Activated CD8-positive, alpha-beta T cell treated with anti-CD3 and anti-CD28 coated beads for 36 hours (primary cell): ENCODE measurements at regions not wholly inside any gene's neighbourhood (a gene's known extent, or its start where the extent isn't known, plus 50 kb on each side); places are given as distances from the start of the nearest gene placed in this dataset.

Experiments
- ATAC-seq: fragments of 200-7000 bp; cut with Tn5 transposase; one replicate; pipeline ENCODE4 v1.10.0; 2021; ENCODE audit warnings: mild to moderate bottlenecking, moderate library complexity
- CTCF ChIA-PET: fragments of 350-600 bp; sonication (Branson Sonifier 250); formaldehyde crosslinking; loops from one replicate; lab custom pipeline; 2021; ENCODE audit warnings: antibody characterized with exemption; lab: Charles Lee
- POLR2A ChIA-PET: fragments of 350-600 bp; sonication (Branson Sonifier 250); formaldehyde crosslinking; loops from one replicate; lab custom pipeline; 2021; ENCODE audit warnings: antibody characterized with exemption; lab: Charles Lee
- DNase-seq: peaks from one replicate; pipeline ENCODE4 v3.0.0-alpha.2; 2020
- H3K27ac Mint-ChIP-seq: one replicate; pipeline ENCODE4 v1.8.0; 2021; ENCODE audit warnings: mild to moderate bottlenecking, mixed read lengths
- H3K27me3 Mint-ChIP-seq: one replicate; pipeline ENCODE4 v1.8.0; 2021; ENCODE audit warnings: mixed read lengths
- H3K36me3 Mint-ChIP-seq: one replicate; pipeline ENCODE4 v1.8.0; 2021; ENCODE audit warnings: low read depth, mixed read lengths
- H3K4me1 Mint-ChIP-seq: one replicate; pipeline ENCODE4 v1.8.0; 2021; ENCODE audit warnings: low read depth, mixed read lengths
- H3K4me3 Mint-ChIP-seq: one replicate; pipeline ENCODE4 v1.8.0; 2021; ENCODE audit warnings: mild to moderate bottlenecking, moderate library complexity, mixed read lengths
- H3K9me3 Mint-ChIP-seq: one replicate; pipeline ENCODE4 v1.8.0; 2021; ENCODE audit warnings: mixed read lengths
- intact Hi-C: fragments of 100-400 bp; cut with micrococcal nuclease; formaldehyde crosslinking; loops from one replicate; pipeline ENCODE4 v1.10.0; 2022
- TF ChIP-seq, protein P1 (sequence below): fragments of 200-600 bp; IDR thresholded peaks from one replicate; pipeline ENCODE4 v1.8.0; 2022; ENCODE audit warnings: antibody characterized with exemption, mild to moderate bottlenecking

DNA sequence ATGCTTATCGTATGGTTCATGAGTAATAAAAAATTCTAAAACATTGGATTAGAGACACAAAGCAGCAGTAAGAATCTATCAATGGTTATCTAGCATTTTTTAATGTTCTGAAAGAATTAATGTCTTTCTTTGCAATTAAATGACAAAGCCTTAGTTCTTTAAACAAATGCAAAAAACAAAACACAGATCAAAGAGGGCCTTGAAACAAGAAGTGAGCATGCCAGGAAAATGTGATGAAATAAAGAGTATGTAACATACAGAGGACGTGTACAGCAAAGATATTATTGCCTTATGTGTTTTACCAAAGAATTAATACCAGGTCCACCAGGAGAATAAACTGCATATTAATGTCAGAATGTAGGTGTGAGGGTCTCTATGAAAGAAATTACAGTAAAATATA, 812.3 kb upstream of the GRAMD2B start:
- ATAC-seq (no peak), DNase-seq (no peak)
- no peaks in the 10 kb centered on the region for H3K36me3 Mint-ChIP-seq
- POLR2A ChIA-PET: no interaction called here
- H3K4me1 Mint-ChIP-seq: no peaks in the 10 kb centered on the region
- intact Hi-C loops: no loop called here
- CTCF ChIA-PET: no interaction called here
- H3K27ac Mint-ChIP-seq: no peak overlapping the region
- H3K27me3 Mint-ChIP-seq: no peaks in the 10 kb centered on the region
- no peak overlapping the region for H3K4me3 Mint-ChIP-seq
- H3K9me3 Mint-ChIP-seq: peaks cover 10% of the 10 kb centered on the region
- TF ChIP-seq, protein P1, sequence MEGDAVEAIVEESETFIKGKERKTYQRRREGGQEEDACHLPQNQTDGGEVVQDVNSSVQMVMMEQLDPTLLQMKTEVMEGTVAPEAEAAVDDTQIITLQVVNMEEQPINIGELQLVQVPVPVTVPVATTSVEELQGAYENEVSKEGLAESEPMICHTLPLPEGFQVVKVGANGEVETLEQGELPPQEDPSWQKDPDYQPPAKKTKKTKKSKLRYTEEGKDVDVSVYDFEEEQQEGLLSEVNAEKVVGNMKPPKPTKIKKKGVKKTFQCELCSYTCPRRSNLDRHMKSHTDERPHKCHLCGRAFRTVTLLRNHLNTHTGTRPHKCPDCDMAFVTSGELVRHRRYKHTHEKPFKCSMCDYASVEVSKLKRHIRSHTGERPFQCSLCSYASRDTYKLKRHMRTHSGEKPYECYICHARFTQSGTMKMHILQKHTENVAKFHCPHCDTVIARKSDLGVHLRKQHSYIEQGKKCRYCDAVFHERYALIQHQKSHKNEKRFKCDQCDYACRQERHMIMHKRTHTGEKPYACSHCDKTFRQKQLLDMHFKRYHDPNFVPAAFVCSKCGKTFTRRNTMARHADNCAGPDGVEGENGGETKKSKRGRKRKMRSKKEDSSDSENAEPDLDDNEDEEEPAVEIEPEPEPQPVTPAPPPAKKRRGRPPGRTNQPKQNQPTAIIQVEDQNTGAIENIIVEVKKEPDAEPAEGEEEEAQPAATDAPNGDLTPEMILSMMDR: no peak

- H3K27me3 Mint-ChIP-seq: no peaks in the 10 kb centered on the region
- H3K4me1 Mint-ChIP-seq: no peaks in the 10 kb centered on the region
- CTCF ChIA-PET: no interaction called here
- ATAC-seq (no peak), DNase-seq (no peak)
- peaks cover 9% of the 10 kb centered on the region for H3K9me3 Mint-ChIP-seq
- no peak overlapping the region for H3K27ac Mint-ChIP-seq
- POLR2A ChIA-PET: no interaction called here
- no peak overlapping the region for H3K4me3 Mint-ChIP-seq
- TF ChIP-seq, protein P1: no peak
- H3K36me3 Mint-ChIP-seq: no peaks in the 10 kb centered on the region
- intact Hi-C loops: no loop called here
Observed at GRCh38 chr5:125611541-125611940, 811.7 kb upstream of the GRAMD2B start.

DNA sequence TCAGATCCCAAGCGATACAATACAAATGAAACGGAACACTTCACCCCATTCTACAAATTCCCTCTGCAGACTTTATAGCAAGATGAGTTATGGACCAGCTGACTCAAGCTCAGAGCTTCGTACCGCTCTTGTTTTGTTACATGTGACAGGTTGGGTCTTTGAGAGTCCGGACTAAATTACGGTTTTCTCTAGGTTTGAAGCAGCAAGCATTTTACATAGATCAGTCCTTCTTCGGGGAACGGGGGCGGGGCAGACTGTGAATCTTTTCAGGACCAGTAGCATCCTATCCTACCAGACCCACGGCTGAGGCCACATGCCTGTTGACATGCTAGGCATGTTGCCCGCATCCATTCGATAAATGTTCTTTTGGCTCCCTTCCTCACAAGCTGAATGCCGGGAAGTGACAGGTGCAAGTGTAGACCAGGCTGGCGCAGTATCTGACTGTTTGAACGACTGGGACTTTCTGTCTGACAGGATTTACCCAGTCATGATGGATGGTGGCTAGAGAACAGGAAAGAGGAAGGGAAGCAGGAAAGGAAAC, 811.0 kb upstream of the GRAMD2B start:
- intact Hi-C loops: no loop called here
- H3K4me1 Mint-ChIP-seq: no peaks in the 10 kb centered on the region
- no peak for DNase-seq
- CTCF ChIA-PET: no interaction called here
- POLR2A ChIA-PET: no interaction called here
- H3K27me3 Mint-ChIP-seq: no peaks in the 10 kb centered on the region
- H3K27ac Mint-ChIP-seq: no peak overlapping the region
- H3K36me3 Mint-ChIP-seq: no peaks in the 10 kb centered on the region
- no peak overlapping the region for H3K4me3 Mint-ChIP-seq
- TF ChIP-seq, protein P1: no peak
- ATAC-seq: no peak
- H3K9me3 Mint-ChIP-seq: peaks cover 7% of the 10 kb centered on the region

DNA sequence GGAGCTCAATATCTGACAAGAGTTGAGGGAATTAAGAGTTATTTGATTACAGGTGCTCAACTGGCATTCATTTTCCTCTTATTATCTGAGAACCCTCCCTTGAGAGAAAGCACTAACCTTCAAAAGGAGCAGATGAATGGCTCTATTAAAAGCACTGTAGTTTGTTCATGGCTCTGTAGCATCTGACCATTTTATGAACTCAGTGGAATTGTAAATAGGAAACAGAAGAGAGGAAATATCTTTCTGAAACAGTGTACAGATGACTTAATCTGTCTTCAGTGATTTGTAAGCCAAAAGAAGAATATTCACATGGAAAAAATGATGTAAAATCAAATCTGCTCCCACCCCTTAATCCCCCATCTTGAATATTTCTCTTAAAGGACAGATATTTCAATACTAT, 810.4 kb upstream of the GRAMD2B start:
- Mint-ChIP-seq H3K4me3 (no peak overlapping the region), H3K27me3 (no peaks in the 10 kb centered on the region), H3K4me1 (no peaks in the 10 kb centered on the region), H3K27ac (no peak overlapping the region), H3K9me3 (peaks cover 7% of the 10 kb centered on the region), H3K36me3 (no peaks in the 10 kb centered on the region)
- ChIA-PET CTCF (no interaction called here), POLR2A (no interaction called here)
- intact Hi-C loops: no loop called here
- ATAC-seq (no peak), DNase-seq (no peak)
- TF ChIP-seq, protein P1: no peak

- TF ChIP-seq, protein P1: no peak
- CTCF ChIA-PET: no interaction called here
Observed at GRCh38 chr5:125630237-125630636, 793.0 kb upstream of the GRAMD2B start.

More at GRCh38 chr5:125630237-125630636, 793.0 kb upstream of the GRAMD2B start:
- Mint-ChIP-seq H3K27ac (no peak overlapping the region), H3K27me3 (no peaks in the 10 kb centered on the region), H3K4me1 (no peaks in the 10 kb centered on the region), H3K9me3 (peaks cover 11% of the 10 kb centered on the region), H3K4me3 (no peak overlapping the region), H3K36me3 (no peaks in the 10 kb centered on the region)
- POLR2A ChIA-PET: no interaction called here
- ATAC-seq (no peak), DNase-seq (no peak)
- intact Hi-C loops: no loop called here
